ENCODE measurements at regions not wholly inside any gene's neighbourhood (a gene's known extent, or its start where the extent isn't known, plus 50 kb on each side); places are given as distances from the start of the nearest gene placed in this dataset.

GRCh38 chr7:156463280-156463679 is 177.3 kb upstream of the RNF32 start:
- TF ChIP-seq EP300 (IDR thresholded peaks at IDR 0.05), result no peak
- TF ChIP-seq, protein P1, sequence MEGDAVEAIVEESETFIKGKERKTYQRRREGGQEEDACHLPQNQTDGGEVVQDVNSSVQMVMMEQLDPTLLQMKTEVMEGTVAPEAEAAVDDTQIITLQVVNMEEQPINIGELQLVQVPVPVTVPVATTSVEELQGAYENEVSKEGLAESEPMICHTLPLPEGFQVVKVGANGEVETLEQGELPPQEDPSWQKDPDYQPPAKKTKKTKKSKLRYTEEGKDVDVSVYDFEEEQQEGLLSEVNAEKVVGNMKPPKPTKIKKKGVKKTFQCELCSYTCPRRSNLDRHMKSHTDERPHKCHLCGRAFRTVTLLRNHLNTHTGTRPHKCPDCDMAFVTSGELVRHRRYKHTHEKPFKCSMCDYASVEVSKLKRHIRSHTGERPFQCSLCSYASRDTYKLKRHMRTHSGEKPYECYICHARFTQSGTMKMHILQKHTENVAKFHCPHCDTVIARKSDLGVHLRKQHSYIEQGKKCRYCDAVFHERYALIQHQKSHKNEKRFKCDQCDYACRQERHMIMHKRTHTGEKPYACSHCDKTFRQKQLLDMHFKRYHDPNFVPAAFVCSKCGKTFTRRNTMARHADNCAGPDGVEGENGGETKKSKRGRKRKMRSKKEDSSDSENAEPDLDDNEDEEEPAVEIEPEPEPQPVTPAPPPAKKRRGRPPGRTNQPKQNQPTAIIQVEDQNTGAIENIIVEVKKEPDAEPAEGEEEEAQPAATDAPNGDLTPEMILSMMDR (IDR thresholded peaks at IDR 0.05), result no peak
- TF ChIP-seq POLR2AphosphoS5 (IDR thresholded peaks at IDR 0.05), result no peak

Measured in upper lobe of left lung (tissue), 4 donors.